ENCODE measurements at regions not wholly inside any gene's neighbourhood (a gene's known extent, or its start where the extent isn't known, plus 50 kb on each side); places are given as distances from the start of the nearest gene placed in this dataset.

DNA sequence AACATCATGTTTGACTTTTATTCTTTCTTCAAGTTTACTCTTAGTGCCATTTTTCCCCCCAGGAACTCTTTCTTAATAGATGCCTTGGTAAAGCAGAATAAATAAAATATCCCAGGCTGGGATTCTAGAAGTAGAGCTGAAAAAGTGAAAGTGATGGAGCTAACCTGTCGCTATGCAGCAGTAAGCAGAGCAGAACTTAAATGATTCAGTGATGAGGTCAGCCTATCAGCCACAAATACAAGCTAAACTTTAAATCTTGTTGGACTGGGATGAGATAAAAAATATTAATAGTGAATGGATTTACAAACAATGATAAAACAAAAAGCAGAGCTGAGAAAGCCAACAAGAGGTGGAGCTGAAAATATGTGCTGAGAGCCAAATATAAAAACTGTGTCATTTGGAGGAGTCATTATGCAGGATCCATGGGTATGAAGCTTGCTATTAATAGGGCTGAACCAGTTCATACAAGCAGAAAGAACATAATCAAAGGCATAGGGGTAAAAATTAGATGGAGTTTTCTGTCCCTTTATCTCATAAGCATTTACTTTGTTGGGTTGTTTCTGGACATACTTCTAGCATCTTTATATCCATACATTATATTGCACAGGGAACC is 877.8 kb downstream of the EPHA7 start:
- Histone ChIP-seq H3K36me3 (no peaks in the 10 kb centered on the region), H3K9me3 (no peaks in the 10 kb centered on the region), H3K27me3 (no peaks in the 10 kb centered on the region), H3K4me3 (no peak overlapping the region), H3K4me1 (no peaks in the 10 kb centered on the region), H3K27ac (no peak overlapping the region)
- intact Hi-C loops (cut with DNase I): no loop called here
- TF ChIP-seq, protein P1, sequence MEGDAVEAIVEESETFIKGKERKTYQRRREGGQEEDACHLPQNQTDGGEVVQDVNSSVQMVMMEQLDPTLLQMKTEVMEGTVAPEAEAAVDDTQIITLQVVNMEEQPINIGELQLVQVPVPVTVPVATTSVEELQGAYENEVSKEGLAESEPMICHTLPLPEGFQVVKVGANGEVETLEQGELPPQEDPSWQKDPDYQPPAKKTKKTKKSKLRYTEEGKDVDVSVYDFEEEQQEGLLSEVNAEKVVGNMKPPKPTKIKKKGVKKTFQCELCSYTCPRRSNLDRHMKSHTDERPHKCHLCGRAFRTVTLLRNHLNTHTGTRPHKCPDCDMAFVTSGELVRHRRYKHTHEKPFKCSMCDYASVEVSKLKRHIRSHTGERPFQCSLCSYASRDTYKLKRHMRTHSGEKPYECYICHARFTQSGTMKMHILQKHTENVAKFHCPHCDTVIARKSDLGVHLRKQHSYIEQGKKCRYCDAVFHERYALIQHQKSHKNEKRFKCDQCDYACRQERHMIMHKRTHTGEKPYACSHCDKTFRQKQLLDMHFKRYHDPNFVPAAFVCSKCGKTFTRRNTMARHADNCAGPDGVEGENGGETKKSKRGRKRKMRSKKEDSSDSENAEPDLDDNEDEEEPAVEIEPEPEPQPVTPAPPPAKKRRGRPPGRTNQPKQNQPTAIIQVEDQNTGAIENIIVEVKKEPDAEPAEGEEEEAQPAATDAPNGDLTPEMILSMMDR (IDR thresholded peaks at IDR 0.05): no peak
- TF ChIP-seq POLR2AphosphoS5 (IDR thresholded peaks at IDR 0.05; ENCODE audit: insufficient read depth in 1 of 2, low read depth in 1 of 2) (no peak), POLR2A (IDR thresholded peaks at IDR 0.05) (no peak)
- DNase-seq (ENCODE audit: extremely low spot score in 2 of 2): no peak

DNA sequence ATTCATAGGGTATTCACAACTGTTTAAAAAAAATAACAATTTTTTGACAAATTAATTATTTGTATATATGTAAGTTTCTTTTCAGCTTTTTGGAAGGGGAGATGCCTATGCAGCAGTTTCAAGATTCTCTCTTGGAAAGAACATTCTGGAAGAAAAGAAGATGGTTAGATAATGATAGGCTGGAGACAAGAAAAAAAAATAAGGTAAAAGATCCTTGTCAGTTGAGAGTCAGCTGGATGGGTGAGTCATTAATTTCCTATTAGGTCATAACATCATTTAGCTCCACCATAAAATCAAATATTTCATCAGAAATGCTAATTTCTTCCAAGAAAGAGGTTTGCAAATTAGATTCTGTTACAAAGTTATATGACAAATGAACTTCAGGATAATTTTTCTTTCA is 880.4 kb downstream of the EPHA7 start:
- no peak overlapping the region for H3K27ac ChIP-seq
- no peak overlapping the region for H3K4me3 ChIP-seq
- no peaks in the 10 kb centered on the region for H3K36me3 ChIP-seq
- no peaks in the 10 kb centered on the region for H3K9me3 ChIP-seq
- TF ChIP-seq POLR2A (IDR thresholded peaks at IDR 0.05) (no peak), POLR2AphosphoS5 (IDR thresholded peaks at IDR 0.05; ENCODE audit: insufficient read depth in 1 of 2, low read depth in 1 of 2) (no peak)
- TF ChIP-seq, protein P1 (IDR thresholded peaks at IDR 0.05): no peak
- intact Hi-C loops (cut with DNase I): no loop called here
- DNase-seq (ENCODE audit: extremely low spot score in 2 of 2): no peak
- H3K27me3 ChIP-seq: no peaks in the 10 kb centered on the region
- H3K4me1 ChIP-seq: no peaks in the 10 kb centered on the region

DNA sequence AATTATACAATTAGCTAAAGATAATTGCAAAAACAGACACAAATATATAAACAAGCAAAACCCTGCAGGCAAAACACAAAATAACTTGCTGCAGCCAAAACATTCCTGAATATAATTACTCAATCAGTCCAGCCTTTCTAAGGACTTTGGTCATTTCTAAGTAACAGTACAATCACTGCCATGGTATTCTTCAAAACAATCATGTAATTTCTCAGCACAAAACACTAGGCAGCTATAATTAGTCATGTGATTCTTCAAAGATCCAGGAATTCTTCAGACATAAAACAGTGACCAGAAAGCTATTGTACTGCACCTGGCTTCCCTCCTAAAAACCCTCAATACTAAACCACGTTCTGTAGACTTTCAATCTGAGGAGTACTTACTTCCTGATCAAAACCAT is 881.1 kb downstream of the EPHA7 start:
- H3K4me3 ChIP-seq: no peak overlapping the region
- TF ChIP-seq POLR2A (IDR thresholded peaks at IDR 0.05) (no peak), POLR2AphosphoS5 (IDR thresholded peaks at IDR 0.05; ENCODE audit: insufficient read depth in 1 of 2, low read depth in 1 of 2) (no peak)
- TF ChIP-seq, protein P1 (IDR thresholded peaks at IDR 0.05): no peak
- no peaks in the 10 kb centered on the region for H3K9me3 ChIP-seq
- no peak overlapping the region for H3K27ac ChIP-seq
- intact Hi-C loops (cut with DNase I): no loop called here
- no peak for DNase-seq (ENCODE audit: extremely low spot score in 2 of 2)
- no peaks in the 10 kb centered on the region for H3K4me1 ChIP-seq
- H3K27me3 ChIP-seq: no peaks in the 10 kb centered on the region
- H3K36me3 ChIP-seq: no peaks in the 10 kb centered on the region

DNA sequence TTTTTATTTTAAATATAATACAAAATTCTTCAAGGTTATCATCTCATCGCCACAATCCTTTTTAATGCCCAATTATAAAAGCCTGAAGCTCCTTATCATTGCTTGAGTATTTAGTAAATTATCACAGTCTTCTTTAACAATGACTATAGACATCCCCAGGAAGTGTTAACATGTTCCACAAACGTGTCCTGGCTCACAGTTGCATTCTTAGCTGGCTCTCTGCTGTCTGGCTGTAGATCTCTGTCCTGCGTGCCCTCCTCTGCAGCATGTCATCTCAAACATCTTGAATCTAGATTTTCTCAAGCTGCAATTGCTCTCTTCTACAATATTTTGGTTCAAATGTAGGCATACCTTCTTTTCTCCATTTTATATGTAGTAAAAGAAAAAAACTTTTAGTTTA is 885.2 kb downstream of the EPHA7 start:
- no peaks in the 10 kb centered on the region for H3K4me1 ChIP-seq
- intact Hi-C loops (cut with DNase I): no loop called here
- no peak for DNase-seq (ENCODE audit: extremely low spot score in 2 of 2)
- TF ChIP-seq POLR2A (IDR thresholded peaks at IDR 0.05): no peak
- TF ChIP-seq, protein P1 (IDR thresholded peaks at IDR 0.05): no peak
- TF ChIP-seq POLR2AphosphoS5 (IDR thresholded peaks at IDR 0.05; ENCODE audit: insufficient read depth in 1 of 2, low read depth in 1 of 2): no peak
- H3K27ac ChIP-seq: no peak overlapping the region
- H3K36me3 ChIP-seq: no peaks in the 10 kb centered on the region
- H3K9me3 ChIP-seq: no peaks in the 10 kb centered on the region
- H3K27me3 ChIP-seq: no peaks in the 10 kb centered on the region
- H3K4me3 ChIP-seq: no peak overlapping the region

DNA sequence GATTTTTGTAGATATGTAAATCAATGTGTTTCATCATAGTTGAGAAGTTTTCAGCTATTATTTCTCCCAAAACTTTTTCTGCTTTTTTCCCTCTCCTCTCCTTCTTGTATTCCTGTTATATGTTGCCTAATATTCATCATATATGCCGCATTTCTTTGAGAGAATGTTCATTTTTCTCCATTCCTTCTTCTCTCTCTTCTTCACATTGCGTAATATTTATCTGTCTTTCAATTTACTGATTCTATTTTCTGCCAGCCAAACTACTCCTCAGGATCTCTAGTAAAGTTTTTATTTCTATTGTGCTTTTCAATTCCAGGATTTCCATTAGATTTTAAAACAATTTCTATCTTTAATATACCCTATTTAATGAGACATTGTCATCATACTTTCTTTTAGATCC is 896.8 kb downstream of the EPHA7 start:
- no peaks in the 10 kb centered on the region for H3K9me3 ChIP-seq
- no peak for DNase-seq (ENCODE audit: extremely low spot score in 2 of 2)
- no peak overlapping the region for H3K27ac ChIP-seq
- H3K36me3 ChIP-seq: no peaks in the 10 kb centered on the region
- H3K27me3 ChIP-seq: no peaks in the 10 kb centered on the region
- no peak overlapping the region for H3K4me3 ChIP-seq
- TF ChIP-seq POLR2AphosphoS5 (IDR thresholded peaks at IDR 0.05; ENCODE audit: insufficient read depth in 1 of 2, low read depth in 1 of 2) (no peak), POLR2A (IDR thresholded peaks at IDR 0.05) (no peak)
- TF ChIP-seq, protein P1 (IDR thresholded peaks at IDR 0.05): no peak
- intact Hi-C loops (cut with DNase I): no loop called here
- no peaks in the 10 kb centered on the region for H3K4me1 ChIP-seq
